HL-60 (cell line): ENCODE measurements at regions not wholly inside any gene's neighbourhood (a gene's known extent, or its start where the extent isn't known, plus 50 kb on each side); places are given as distances from the start of the nearest gene placed in this dataset.

Experiments used
- DNase-seq, 2 experiments: peaks; one replicate each; pipeline ENCODE4 v3.0.0-alpha.2; 2010 to 2020; ENCODE audit warnings: low read depth in 1 of 2, low spot score in 1 of 2
- H3K27ac ChIP-seq: fragments of 250-450 bp; sonication (Bioruptor Pico); replicated peaks from 2 replicates; pipeline ENCODE4 v1.5.1; 2020; ENCODE audit warnings: mild to moderate bottlenecking, moderate library complexity
- H3K27me3 ChIP-seq: fragments of 250-450 bp; sonication (Bioruptor Pico); 2 replicates; pipeline ENCODE4 v1.5.1; 2021; ENCODE audit warnings: mild to moderate bottlenecking, moderate library complexity; ENCODE audit not compliant: insufficient read depth, poor library complexity, severe bottlenecking
- H3K4me3 ChIP-seq: replicated peaks from 2 replicates; pipeline ENCODE4 v1.5.1; 2011; ENCODE audit warnings: mild to moderate bottlenecking, control low read depth, low read length; ENCODE audit not compliant: insufficient read depth
- GABPA ChIP-seq: IDR thresholded peaks from 2 replicates; pipeline ENCODE4 v1.6.1; 2012; ENCODE audit warnings: low read depth
- POLR2AphosphoS5 ChIP-seq: IDR thresholded peaks from 2 replicates; pipeline ENCODE4 v1.6.1; 2012; ENCODE audit warnings: low read depth
- SPI1 ChIP-seq: IDR thresholded peaks from 2 replicates; pipeline ENCODE4 v1.6.1; 2012; ENCODE audit warnings: low read depth, mild to moderate bottlenecking, borderline replicate concordance
- TF ChIP-seq, protein P1 (sequence below): IDR thresholded peaks from 2 replicates; pipeline ENCODE4 v1.6.1; 2012; ENCODE audit warnings: low read depth; ENCODE audit not compliant: insufficient replicate concordance
- TF ChIP-seq, protein P2 (sequence below): IDR thresholded peaks from one replicate; pipeline ENCODE4 v1.5.1; 2011; ENCODE audit warnings: low read length, control low read depth, inconsistent platforms; ENCODE audit not compliant: insufficient read depth

GRCh38 chr18:56112013-56112749 lies 524.2 kb upstream of the TCF4 start:
- H3K4me3 ChIP-seq = no peak overlapping the region
- no peak for DNase-seq
- TF ChIP-seq, protein P1, sequence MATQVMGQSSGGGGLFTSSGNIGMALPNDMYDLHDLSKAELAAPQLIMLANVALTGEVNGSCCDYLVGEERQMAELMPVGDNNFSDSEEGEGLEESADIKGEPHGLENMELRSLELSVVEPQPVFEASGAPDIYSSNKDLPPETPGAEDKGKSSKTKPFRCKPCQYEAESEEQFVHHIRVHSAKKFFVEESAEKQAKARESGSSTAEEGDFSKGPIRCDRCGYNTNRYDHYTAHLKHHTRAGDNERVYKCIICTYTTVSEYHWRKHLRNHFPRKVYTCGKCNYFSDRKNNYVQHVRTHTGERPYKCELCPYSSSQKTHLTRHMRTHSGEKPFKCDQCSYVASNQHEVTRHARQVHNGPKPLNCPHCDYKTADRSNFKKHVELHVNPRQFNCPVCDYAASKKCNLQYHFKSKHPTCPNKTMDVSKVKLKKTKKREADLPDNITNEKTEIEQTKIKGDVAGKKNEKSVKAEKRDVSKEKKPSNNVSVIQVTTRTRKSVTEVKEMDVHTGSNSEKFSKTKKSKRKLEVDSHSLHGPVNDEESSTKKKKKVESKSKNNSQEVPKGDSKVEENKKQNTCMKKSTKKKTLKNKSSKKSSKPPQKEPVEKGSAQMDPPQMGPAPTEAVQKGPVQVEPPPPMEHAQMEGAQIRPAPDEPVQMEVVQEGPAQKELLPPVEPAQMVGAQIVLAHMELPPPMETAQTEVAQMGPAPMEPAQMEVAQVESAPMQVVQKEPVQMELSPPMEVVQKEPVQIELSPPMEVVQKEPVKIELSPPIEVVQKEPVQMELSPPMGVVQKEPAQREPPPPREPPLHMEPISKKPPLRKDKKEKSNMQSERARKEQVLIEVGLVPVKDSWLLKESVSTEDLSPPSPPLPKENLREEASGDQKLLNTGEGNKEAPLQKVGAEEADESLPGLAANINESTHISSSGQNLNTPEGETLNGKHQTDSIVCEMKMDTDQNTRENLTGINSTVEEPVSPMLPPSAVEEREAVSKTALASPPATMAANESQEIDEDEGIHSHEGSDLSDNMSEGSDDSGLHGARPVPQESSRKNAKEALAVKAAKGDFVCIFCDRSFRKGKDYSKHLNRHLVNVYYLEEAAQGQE = no peak
- TF ChIP-seq, protein P2, sequence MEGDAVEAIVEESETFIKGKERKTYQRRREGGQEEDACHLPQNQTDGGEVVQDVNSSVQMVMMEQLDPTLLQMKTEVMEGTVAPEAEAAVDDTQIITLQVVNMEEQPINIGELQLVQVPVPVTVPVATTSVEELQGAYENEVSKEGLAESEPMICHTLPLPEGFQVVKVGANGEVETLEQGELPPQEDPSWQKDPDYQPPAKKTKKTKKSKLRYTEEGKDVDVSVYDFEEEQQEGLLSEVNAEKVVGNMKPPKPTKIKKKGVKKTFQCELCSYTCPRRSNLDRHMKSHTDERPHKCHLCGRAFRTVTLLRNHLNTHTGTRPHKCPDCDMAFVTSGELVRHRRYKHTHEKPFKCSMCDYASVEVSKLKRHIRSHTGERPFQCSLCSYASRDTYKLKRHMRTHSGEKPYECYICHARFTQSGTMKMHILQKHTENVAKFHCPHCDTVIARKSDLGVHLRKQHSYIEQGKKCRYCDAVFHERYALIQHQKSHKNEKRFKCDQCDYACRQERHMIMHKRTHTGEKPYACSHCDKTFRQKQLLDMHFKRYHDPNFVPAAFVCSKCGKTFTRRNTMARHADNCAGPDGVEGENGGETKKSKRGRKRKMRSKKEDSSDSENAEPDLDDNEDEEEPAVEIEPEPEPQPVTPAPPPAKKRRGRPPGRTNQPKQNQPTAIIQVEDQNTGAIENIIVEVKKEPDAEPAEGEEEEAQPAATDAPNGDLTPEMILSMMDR = no peak
- no peak for TF ChIP-seq GABPA
- TF ChIP-seq POLR2AphosphoS5 = no peak
- no peak for TF ChIP-seq SPI1
- no peaks in the 10 kb centered on the region for H3K27me3 ChIP-seq
- no peak overlapping the region for H3K27ac ChIP-seq

DNA sequence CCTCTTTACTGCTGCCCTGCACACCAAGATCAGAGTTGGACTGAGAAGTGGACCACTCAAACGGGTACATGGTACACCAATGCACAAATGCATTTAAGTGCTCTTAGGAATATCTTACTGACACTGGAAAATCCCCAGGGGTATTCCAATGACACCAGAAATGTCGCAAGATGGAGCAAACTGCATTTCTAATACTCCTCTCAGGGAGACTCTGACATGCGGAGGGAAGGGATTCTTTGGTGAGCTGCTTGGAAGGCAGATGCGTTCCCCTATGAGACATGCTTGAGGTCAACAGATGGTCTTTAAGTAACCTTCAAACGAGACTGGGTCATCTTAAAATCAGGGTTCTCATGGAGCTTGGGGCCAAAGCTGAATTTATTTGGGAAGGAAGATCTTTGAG lies 521.8 kb upstream of the TCF4 start:
- H3K4me3 ChIP-seq = no peak overlapping the region
- no peaks in the 10 kb centered on the region for H3K27me3 ChIP-seq
- TF ChIP-seq, protein P1 = no peak
- TF ChIP-seq POLR2AphosphoS5 = no peak
- no peak for TF ChIP-seq GABPA
- TF ChIP-seq, protein P2 = no peak
- TF ChIP-seq SPI1 = no peak
- DNase-seq = no peak
- no peak overlapping the region for H3K27ac ChIP-seq

DNA sequence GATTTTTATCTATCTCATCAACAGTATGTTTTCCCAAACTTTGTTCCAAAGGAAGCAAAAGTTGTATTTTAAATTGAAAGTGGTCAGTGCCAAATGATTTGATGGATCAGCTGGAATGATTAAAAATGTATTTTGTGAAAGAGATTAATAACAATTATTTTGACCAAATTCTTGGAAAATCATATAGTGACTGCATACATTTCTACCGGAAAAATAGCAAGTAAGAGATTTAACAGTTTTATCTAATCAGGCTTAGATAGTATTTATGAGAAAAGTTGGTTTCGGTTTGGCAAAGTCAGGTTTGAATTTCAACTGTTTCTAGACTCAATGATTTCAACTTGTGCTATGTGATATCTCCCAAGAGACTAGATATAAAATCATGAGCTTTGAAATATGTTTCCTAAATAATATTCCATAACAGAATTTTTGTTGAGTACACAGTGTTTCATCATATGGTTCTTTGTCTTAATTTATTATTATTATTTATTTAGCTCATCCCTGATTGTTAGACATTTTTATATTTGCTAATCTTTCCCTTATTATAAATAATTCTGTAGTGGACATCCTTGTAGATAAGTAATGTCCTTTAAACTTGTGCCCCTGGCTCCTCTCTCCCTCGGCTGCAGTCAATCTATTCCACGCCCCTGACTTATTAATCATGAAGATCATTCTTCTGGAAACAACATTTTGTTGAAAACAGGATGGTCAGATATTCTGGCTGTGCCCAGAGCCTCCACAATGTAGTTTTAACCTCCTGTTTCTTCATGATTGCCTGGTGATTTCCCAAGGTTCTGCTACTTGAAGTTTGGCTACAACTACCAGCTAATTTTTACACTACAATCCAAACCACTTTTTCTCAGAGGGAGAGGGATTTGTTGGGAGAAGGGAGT lies 520.7 kb upstream of the TCF4 start:
- DNase-seq = no peak
- Histone ChIP-seq H3K4me3 (no peak overlapping the region), H3K27me3 (no peaks in the 10 kb centered on the region), H3K27ac (no peak overlapping the region)
- TF ChIP-seq POLR2AphosphoS5 (no peak), GABPA (no peak), SPI1 (no peak)
- TF ChIP-seq, protein P2 = no peak
- TF ChIP-seq, protein P1 = no peak
